Smooth muscle cell (in vitro differentiated cells): ENCODE measurements at regions not wholly inside any gene's neighbourhood (a gene's known extent, or its start where the extent isn't known, plus 50 kb on each side); places are given as distances from the start of the nearest gene placed in this dataset.
A peak's percentile ranks its signal among the peaks of the same experiment; 100 is the strongest.

Experiments
- DNase-seq: peaks from one replicate; lab custom pipeline; 2025; ENCODE audit not compliant: unreplicated experiment; lab: John Stamatoyannopoulos, UW
- H2AFZ ChIP-seq: fragments of 200-600 bp; sonication (generic); 2 replicates; pipeline ENCODE4 v1.6.0; 2016; ENCODE audit warnings: antibody characterized with exemption, low read depth, mild to moderate bottlenecking
- H3F3A ChIP-seq: fragments of 200-600 bp; sonication (generic); 2 replicates; pipeline ENCODE4 v1.6.0; 2017; ENCODE audit warnings: antibody characterized with exemption, low read depth
- H3K27ac ChIP-seq: fragments of 200-600 bp; sonication (generic); 2 replicates; pipeline ENCODE4 v1.5.1; 2016; ENCODE audit warnings: low read depth, mild to moderate bottlenecking
- H3K27me3 ChIP-seq: fragments of 200-600 bp; sonication (generic); 2 replicates; pipeline ENCODE4 v1.6.1; 2016; ENCODE audit warnings: low read depth, mild to moderate bottlenecking
- H3K36me3 ChIP-seq: fragments of 200-600 bp; sonication (generic); 2 replicates; pipeline ENCODE4 v1.5.1; 2016; ENCODE audit warnings: low read depth
- H3K4me1 ChIP-seq: fragments of 200-600 bp; sonication (generic); 2 replicates; pipeline ENCODE4 v1.5.1; 2016; ENCODE audit warnings: low read depth
- H3K4me2 ChIP-seq: fragments of 200-600 bp; sonication (generic); 2 replicates; pipeline ENCODE4 v1.6.0; 2016; ENCODE audit warnings: mild to moderate bottlenecking
- H3K4me3 ChIP-seq: fragments of 200-600 bp; sonication (generic); 2 replicates; pipeline ENCODE4 v1.5.1; 2016; ENCODE audit warnings: mild to moderate bottlenecking
- H3K79me2 ChIP-seq: fragments of 200-600 bp; sonication (generic); 2 replicates; pipeline ENCODE4 v1.6.0; 2016; ENCODE audit warnings: low read depth, mild to moderate bottlenecking
- H3K9ac ChIP-seq: fragments of 200-600 bp; sonication (generic); 2 replicates; pipeline ENCODE4 v1.6.0; 2016; ENCODE audit warnings: low read depth
- H3K9me3 ChIP-seq: fragments of 200-600 bp; sonication (generic); replicated peaks from 2 replicates; pipeline ENCODE4 v1.5.1; 2016; ENCODE audit warnings: low read depth
- H4K20me1 ChIP-seq: fragments of 200-600 bp; sonication (generic); 2 replicates; pipeline ENCODE4 v1.6.0; 2016; ENCODE audit warnings: low read depth
- CTCF ChIP-seq: fragments of 200-600 bp; sonication (generic); IDR thresholded peaks from 2 replicates; pipeline ENCODE4 v1.5.1; 2017; ENCODE audit warnings: borderline replicate concordance, mild to moderate bottlenecking, antibody characterized with exemption; ENCODE audit not compliant: insufficient read depth, poor library complexity, severe bottlenecking
- WGBS: methylation state at CpG from one replicate; pipeline ENCODE4 v1.1.7; 2016; ENCODE audit warnings: low lambda C conversion rate; 5-methylcytosine and 5-hydroxymethylcytosine counted together

- 91% methylated on average over 17 of the region's 17 CpGs for WGBS
- no peaks in the 10 kb centered on the region for H3K27me3 ChIP-seq
- no peak for TF ChIP-seq CTCF
- H3K27ac ChIP-seq, result peak overlapping the region; percentile 64
- DNase-seq, result no peak
- peaks cover 19% of the 10 kb centered on the region for H4K20me1 ChIP-seq
- H3K79me2 ChIP-seq, result peaks cover 11% of the 10 kb centered on the region
- H3F3A ChIP-seq, result peaks cover 10% of the 10 kb centered on the region
- no peak overlapping the region for H3K4me3 ChIP-seq
- no peak overlapping the region for H2AFZ ChIP-seq
- H3K36me3 ChIP-seq, result no peaks in the 10 kb centered on the region
- H3K9ac ChIP-seq, result no peak overlapping the region
- peaks cover 16% of the 10 kb centered on the region for H3K4me1 ChIP-seq
- no peaks in the 10 kb centered on the region for H3K9me3 ChIP-seq
- H3K4me2 ChIP-seq, result no peak overlapping the region
Observed at GRCh38 chr16:85211271-85211801, 99.1 kb upstream of the CIBAR2 start.

DNA sequence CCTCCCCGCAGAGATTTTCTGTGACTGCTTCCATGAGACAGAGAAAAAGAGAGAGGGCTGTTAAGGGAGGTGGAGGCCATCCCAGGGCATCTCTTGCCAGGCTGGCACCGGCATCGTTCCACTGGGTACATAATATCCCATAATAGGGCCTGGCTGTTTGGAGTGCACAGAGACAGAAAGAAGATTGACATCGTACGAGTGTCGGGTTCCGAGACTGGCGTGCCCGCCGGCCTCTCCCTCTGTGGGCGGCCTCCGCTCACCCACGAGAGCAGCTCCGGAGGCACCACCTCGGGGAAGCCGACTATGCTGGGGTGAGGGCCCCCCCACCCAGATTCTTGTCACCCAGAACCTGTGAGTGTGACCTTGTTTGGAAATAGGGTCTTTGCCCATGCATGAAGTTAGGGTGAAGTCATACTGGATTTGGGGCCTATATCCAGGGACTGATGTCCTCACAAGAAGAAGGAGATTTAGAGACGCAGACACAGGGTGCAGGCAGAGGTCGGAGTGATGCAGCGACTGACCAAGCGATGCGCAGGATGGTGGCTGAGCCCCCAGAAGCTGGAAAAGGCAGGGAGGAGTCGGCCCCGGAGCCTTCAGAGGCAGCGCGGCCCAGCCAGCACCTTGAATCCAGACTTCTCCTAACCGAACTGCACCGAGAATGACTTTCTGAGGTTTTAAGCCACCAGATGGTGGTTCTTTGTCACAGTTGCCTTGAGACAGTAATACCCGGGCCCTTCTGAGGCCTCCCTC, 101.8 kb upstream of the CIBAR2 start:
- 95% methylated on average over 28 of the region's 28 CpGs for WGBS
- TF ChIP-seq CTCF, result no peak
- no peak overlapping the region for H3K27ac ChIP-seq
- no peak overlapping the region for H3K9ac ChIP-seq
- H3K4me2 ChIP-seq, result no peak overlapping the region
- no peak overlapping the region for H3K4me3 ChIP-seq
- no peak for DNase-seq
- H3K79me2 ChIP-seq, result peaks cover 26% of the 10 kb centered on the region
- peaks cover 10% of the 10 kb centered on the region for H3F3A ChIP-seq
- H3K27me3 ChIP-seq, result no peaks in the 10 kb centered on the region
- H2AFZ ChIP-seq, result no peak overlapping the region
- H3K36me3 ChIP-seq, result no peaks in the 10 kb centered on the region
- no peaks in the 10 kb centered on the region for H3K4me1 ChIP-seq
- H3K9me3 ChIP-seq, result no peaks in the 10 kb centered on the region
- H4K20me1 ChIP-seq, result peaks cover 7% of the 10 kb centered on the region

DNA sequence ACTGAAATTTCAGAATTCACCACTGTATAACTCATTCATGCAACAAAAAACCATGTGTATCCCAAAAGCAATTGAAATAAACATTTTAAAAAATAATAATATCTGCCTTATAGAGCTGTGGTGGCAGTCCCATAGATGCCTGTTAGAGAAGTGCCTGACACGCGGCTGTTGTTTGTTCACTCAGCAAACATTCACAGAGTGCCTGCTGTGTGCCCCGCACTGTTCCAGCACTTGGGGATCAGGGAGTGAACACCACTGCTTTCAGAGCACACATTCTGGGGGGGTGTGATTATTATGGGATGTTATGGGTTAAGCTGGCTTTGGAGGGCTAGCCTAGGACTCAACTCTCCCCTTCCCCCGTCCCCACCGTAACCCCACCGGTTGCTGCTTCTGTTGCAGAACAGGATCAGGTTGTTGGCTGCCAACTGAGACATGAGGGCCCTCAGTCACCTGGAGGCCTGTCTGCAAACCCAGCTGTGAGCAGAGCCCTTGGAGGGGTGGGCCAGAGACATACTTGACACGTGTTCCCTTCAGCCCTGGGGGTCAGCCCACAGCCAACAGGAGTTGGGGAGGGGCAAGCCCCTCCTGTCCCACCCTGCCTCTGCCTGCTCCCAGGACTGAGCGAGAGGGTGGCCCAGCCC, 103.3 kb upstream of the CIBAR2 start:
- DNase-seq, result no peak
- Histone ChIP-seq H3K9ac (no peak overlapping the region), H3K4me1 (peaks cover 9% of the 10 kb centered on the region), H3K4me2 (no peak overlapping the region), H3K4me3 (no peak overlapping the region), H2AFZ (no peak overlapping the region), H3K9me3 (no peaks in the 10 kb centered on the region), H3K36me3 (no peaks in the 10 kb centered on the region), H3K27ac (no peak overlapping the region), H3K79me2 (peaks cover 22% of the 10 kb centered on the region), H3K27me3 (no peaks in the 10 kb centered on the region), H3F3A (peaks cover 4% of the 10 kb centered on the region), H4K20me1 (peaks cover 5% of the 10 kb centered on the region)
- 82% methylated on average over 8 of the region's 8 CpGs for WGBS
- TF ChIP-seq CTCF, result no peak
